ENCODE measurements at regions not wholly inside any gene's neighbourhood (a gene's known extent, or its start where the extent isn't known, plus 50 kb on each side); places are given as distances from the start of the nearest gene placed in this dataset.

DNA sequence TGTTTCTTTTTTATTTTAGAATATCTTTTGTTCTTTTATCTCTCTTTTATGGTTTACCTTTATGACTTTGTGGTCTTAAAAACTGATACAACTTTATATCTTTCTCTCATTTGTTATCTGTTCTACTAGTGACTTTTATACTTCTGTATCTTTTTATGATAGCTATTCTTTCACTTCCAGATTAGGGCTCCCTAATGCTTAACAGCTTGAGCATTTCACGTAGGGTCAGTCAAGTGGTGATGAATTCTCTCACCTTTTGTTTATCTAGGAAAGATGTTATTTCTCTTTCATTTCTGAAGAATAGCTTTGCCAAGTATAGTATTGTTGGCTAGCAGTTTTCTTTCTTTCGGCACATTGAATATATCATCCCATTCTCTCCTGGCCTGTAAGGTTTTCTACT, 123.6 kb downstream of the NUDT12 start:
- DNase-seq (ENCODE audit: low spot score), result no peak
- POLR2A ChIA-PET (ENCODE audit: low non-redundant PET), result no interaction called here
- no peak overlapping the region for H3K27ac ChIP-seq
- TF ChIP-seq, protein P1, sequence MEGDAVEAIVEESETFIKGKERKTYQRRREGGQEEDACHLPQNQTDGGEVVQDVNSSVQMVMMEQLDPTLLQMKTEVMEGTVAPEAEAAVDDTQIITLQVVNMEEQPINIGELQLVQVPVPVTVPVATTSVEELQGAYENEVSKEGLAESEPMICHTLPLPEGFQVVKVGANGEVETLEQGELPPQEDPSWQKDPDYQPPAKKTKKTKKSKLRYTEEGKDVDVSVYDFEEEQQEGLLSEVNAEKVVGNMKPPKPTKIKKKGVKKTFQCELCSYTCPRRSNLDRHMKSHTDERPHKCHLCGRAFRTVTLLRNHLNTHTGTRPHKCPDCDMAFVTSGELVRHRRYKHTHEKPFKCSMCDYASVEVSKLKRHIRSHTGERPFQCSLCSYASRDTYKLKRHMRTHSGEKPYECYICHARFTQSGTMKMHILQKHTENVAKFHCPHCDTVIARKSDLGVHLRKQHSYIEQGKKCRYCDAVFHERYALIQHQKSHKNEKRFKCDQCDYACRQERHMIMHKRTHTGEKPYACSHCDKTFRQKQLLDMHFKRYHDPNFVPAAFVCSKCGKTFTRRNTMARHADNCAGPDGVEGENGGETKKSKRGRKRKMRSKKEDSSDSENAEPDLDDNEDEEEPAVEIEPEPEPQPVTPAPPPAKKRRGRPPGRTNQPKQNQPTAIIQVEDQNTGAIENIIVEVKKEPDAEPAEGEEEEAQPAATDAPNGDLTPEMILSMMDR (conservative IDR thresholded peaks at IDR 0.05; ENCODE audit: low read depth), result no peak
- CTCF ChIA-PET, result no interaction called here

DNA sequence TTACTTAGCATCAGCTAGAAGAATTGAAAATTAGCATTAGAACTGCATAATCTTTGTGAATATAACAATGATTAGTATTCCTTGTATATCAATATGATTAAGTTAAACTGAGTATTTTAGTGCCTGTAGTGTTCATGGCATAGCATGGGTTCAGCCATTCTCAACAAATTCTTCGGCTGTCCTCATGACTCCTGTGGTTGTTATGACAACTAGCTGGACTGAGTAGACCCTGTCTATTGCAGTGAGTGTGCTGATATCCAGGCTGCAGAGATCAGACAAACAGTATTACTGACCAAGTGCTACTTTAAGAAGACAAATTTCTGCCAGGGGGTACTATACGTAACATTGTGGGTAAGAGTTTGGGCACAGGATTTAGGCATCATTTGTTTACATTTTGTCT, 125.9 kb downstream of the NUDT12 start:
- ChIA-PET CTCF (no interaction called here), POLR2A (ENCODE audit: low non-redundant PET) (no interaction called here)
- TF ChIP-seq, protein P1 (conservative IDR thresholded peaks at IDR 0.05; ENCODE audit: low read depth), result no peak
- DNase-seq (ENCODE audit: low spot score), result no peak
- H3K27ac ChIP-seq, result no peak overlapping the region

- TF ChIP-seq, protein P1 (conservative IDR thresholded peaks at IDR 0.05; ENCODE audit: low read depth), result no peak
- no peak for DNase-seq (ENCODE audit: low spot score)
- ChIA-PET CTCF (no interaction called here), POLR2A (ENCODE audit: low non-redundant PET) (no interaction called here)
- no peak overlapping the region for H3K27ac ChIP-seq
Measured at GRCh38 chr5:103436112-103436511, 126.5 kb downstream of the NUDT12 start.

GRCh38 chr5:103435136-103435889, 127.3 kb downstream of the NUDT12 start:
- no peak for DNase-seq (ENCODE audit: low spot score)
- H3K27ac ChIP-seq, result no peak overlapping the region
- CTCF ChIA-PET, result no interaction called here

DNA sequence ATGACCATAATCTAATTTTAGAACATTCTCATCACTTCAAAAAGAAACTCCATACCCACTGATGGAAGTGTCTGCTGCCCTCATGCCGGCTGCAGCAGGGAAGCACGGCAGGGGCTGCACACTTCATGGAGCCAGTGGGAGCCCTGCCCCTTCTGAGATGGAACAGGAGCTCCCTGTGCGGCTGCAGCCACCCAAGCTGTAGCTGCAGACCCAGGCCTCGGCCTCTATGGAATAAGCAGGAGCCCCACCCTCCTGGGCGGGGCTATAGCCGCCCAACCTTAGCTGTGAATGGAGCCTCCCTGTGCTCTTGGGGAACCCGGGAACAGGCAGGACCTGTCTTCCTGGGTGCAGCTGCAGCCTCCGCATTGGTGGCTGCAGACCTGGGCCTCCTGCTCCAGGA, 128.5 kb downstream of the NUDT12 start:
- TF ChIP-seq, protein P1 (conservative IDR thresholded peaks at IDR 0.05; ENCODE audit: low read depth), result no peak
- DNase-seq (ENCODE audit: low spot score), result no peak
- H3K27ac ChIP-seq, result no peak overlapping the region
- ChIA-PET CTCF (no interaction called here), POLR2A (ENCODE audit: low non-redundant PET) (no interaction called here)

More at GRCh38 chr5:103435136-103435889, 127.3 kb downstream of the NUDT12 start:
- TF ChIP-seq, protein P1 (conservative IDR thresholded peaks at IDR 0.05; ENCODE audit: low read depth), result no peak
- POLR2A ChIA-PET (ENCODE audit: low non-redundant PET), result no interaction called here

GRCh38 chr5:103433211-103433610, 129.4 kb downstream of the NUDT12 start:
- CTCF ChIA-PET, result no interaction called here
- no peak overlapping the region for H3K27ac ChIP-seq

More at GRCh38 chr5:103433211-103433610, 129.4 kb downstream of the NUDT12 start:
- TF ChIP-seq, protein P1 (conservative IDR thresholded peaks at IDR 0.05; ENCODE audit: low read depth), result no peak
- no peak for DNase-seq (ENCODE audit: low spot score)
- POLR2A ChIA-PET (ENCODE audit: low non-redundant PET), result no interaction called here

Data from RWPE1 (cell line).